Heart left ventricle (tissue), 16 donors: ENCODE measurements at regions not wholly inside any gene's neighbourhood (a gene's known extent, or its start where the extent isn't known, plus 50 kb on each side); places are given as distances from the start of the nearest gene placed in this dataset.

Experiments used
- ATAC-seq, 4 donors: fragments of 200-7000 bp; cut with Tn5 transposase; one replicate each; pipeline ENCODE4 v1.9.1; 2020 to 2022; ENCODE audit warnings: moderate library complexity in 4 of 4, mild to moderate bottlenecking in 3 of 4, moderate number of reproducible peaks in 1 of 4
- DNase-seq, 5 donors: peaks; one replicate each; pipeline ENCODE4 v3.0.0-alpha.2; 2020
- H3K27ac ChIP-seq, 12 donors: fragments of 200-600 bp; sonication (generic) in 4 of 12; one replicate each; pipeline versions ENCODE4 v1.5.0 to v1.8.0; 2016 to 2022; ENCODE audit warnings: mild to moderate bottlenecking in 2 of 12
- H3K27me3 ChIP-seq, 9 donors: fragments of 200-600 bp; sonication (generic) in 2 of 9; one replicate each; pipeline versions ENCODE4 v1.5.1 to v1.8.0; 2016 to 2022; ENCODE audit warnings: mild to moderate bottlenecking in 3 of 9
- H3K36me3 ChIP-seq, 9 donors: fragments of 200-600 bp; sonication (generic) in 2 of 9; one replicate each; pipeline versions ENCODE4 v1.5.0 to v1.8.0; 2018 to 2022; ENCODE audit warnings: mild to moderate bottlenecking in 2 of 9
- H3K4me1 ChIP-seq, 12 donors: fragments of 200-600 bp; sonication (generic) in 4 of 12; one replicate each; pipeline versions ENCODE4 v1.5.0 to v1.8.0; 2016 to 2022; ENCODE audit warnings: mild to moderate bottlenecking in 3 of 12
- H3K4me3 ChIP-seq, 12 donors: fragments of 200-600 bp; sonication (generic) in 4 of 12; one replicate each; pipeline versions ENCODE4 v1.5.0 to v1.8.0; 2017 to 2022; ENCODE audit warnings: mild to moderate bottlenecking in 9 of 12, moderate library complexity in 4 of 12
- H3K9me3 ChIP-seq, 12 donors: fragments of 200-600 bp; sonication (generic) in 4 of 12; one replicate each; pipeline versions ENCODE4 v1.5.0 to v1.8.0; 2016 to 2022; ENCODE audit warnings: mild to moderate bottlenecking in 1 of 12
- POLR2A ChIP-seq, 2 donors: fragments of 450-650 bp; IDR thresholded peaks; one replicate each; pipeline ENCODE4 v1.6.1; 2017; ENCODE audit warnings: antibody characterized with exemption in 2 of 2, mild to moderate bottlenecking in 2 of 2, moderate library complexity in 2 of 2
- WGBS, 4 donors: extraction: QIAGEN DNeasy Blood & Tissue Kit in 2 of 4; methylation state at CpG; one replicate each; pipeline versions ENCODE4 v1.1.5 to v1.1.7; 2013 to 2018; 5-methylcytosine and 5-hydroxymethylcytosine counted together
- intact Hi-C, 10 donors: fragments of 100-400 bp; cut with DNase I; formaldehyde crosslinking; loops; one replicate each; pipeline versions ENCODE4 v1.11.1 to v1.14.2; 2022
- TF ChIP-seq, protein P1 (sequence below), 12 donors: fragments of 200-600 bp; sonication (generic) in 4 of 12; IDR thresholded peaks; one replicate each; pipeline versions ENCODE4 v1.5.0 to v1.8.0; 2018 to 2022; ENCODE audit warnings: antibody characterized with exemption in 12 of 12, mild to moderate bottlenecking in 5 of 12
- donor health status: ischemic (EF 13 %, LVEDD 7.1; RV severe dilation, severe dysfunction).
- donor health status: healthy with polysubstance abuse.
- donor health status: DM: no; HTN: yes; CAD: no.
- donor health status: DM: no; HTN: no; CAD: no.
- donor health status: ischemic (EF 25% LVEDD 6.9; RV normal size, moderate dysfunction).
- donor health status: ischemic (EF 25% LVEDD 5.7; RV mildly dilated, moderate dysfunction).
- donor health status: healthy.
- donor health status: DM: yes; HTN: yes; CAD: no.
- donor health status: ischemic (EF 35%, LVEDD 5.7; RV mildly dilated, moderate dysfunction).
- donor health status: nonischemic (EF 11% LVEDD 7.7; RV severe dilation, severe dysfunction).
- donor health status: DM: yes; HTN: yes; CAD: no.
- donor health status: PGD.
- donor health status: ischemic (EF 29% LVEDD 5.4; RV normal size, mild dysfunction).
- donor health status: nonischemic (EF 23%, LVEDD 6.1; RV moderate dilation, normal function).

DNA sequence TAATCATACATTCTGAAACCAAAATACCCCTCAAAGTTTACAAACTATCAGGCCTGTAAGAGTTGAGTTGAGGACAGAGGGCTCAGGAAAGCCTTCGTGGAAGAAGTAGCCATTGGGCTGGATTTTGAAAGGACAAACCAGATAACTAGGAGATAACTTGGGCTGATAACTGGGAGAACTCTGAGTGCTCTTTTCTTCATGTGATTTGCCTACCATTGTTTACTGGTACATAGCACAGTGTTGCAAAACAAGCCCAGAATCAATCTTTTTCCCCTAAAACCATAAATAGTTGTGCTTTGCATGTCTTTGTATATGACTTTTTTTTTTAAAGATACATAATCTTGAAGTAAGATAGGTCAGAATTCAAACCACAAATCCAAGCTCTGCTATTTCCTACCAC, 106.7 kb upstream of the ITGB1 start:
- Histone ChIP-seq H3K27ac (no peak overlapping the region), H3K4me3 (no peak overlapping the region), H3K4me1 (no peaks in the 10 kb centered on the region), H3K27me3 (no peaks in the 10 kb centered on the region), H3K9me3 (no peaks in the 10 kb centered on the region), H3K36me3 (no peaks in the 10 kb centered on the region)
- 48 to 57% (median 54%) methylated on average over 1 of the region's 1 CpG for WGBS, 4 donors
- no peak for DNase-seq
- no peak for TF ChIP-seq POLR2A (IDR thresholded peaks at IDR 0.05)
- TF ChIP-seq, protein P1, sequence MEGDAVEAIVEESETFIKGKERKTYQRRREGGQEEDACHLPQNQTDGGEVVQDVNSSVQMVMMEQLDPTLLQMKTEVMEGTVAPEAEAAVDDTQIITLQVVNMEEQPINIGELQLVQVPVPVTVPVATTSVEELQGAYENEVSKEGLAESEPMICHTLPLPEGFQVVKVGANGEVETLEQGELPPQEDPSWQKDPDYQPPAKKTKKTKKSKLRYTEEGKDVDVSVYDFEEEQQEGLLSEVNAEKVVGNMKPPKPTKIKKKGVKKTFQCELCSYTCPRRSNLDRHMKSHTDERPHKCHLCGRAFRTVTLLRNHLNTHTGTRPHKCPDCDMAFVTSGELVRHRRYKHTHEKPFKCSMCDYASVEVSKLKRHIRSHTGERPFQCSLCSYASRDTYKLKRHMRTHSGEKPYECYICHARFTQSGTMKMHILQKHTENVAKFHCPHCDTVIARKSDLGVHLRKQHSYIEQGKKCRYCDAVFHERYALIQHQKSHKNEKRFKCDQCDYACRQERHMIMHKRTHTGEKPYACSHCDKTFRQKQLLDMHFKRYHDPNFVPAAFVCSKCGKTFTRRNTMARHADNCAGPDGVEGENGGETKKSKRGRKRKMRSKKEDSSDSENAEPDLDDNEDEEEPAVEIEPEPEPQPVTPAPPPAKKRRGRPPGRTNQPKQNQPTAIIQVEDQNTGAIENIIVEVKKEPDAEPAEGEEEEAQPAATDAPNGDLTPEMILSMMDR (IDR thresholded peaks at IDR 0.05) = no peak
- intact Hi-C loops = no loop called here
- ATAC-seq = no peak

DNA sequence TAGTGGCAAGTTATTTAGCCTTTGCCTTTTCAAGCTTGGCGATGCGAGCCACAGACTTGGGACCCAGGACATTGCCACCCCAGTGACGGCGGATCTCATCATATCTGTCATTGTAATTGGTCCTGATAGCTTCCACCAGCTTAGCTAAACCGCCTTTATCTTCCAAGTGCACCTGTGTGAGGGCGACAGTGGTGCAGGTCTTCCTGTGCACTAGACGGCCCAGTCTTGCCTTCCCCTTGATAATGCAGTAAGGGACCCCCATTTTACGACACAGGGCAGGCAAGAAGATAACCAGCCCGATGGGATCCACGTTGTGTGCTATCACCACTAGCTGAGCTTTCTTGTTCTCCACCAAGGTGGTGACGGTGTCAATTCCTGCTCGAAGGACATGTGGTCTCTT, 99.6 kb upstream of the ITGB1 start:
- Histone ChIP-seq H3K27ac (no peak overlapping the region), H3K27me3 (no peaks in the 10 kb centered on the region), H3K9me3 (no peaks in the 10 kb centered on the region), H3K4me3 (no peak overlapping the region), H3K36me3 (no peaks in the 10 kb centered on the region), H3K4me1 (peaks cover 0 to 14% (median 0%) of the 10 kb centered on the region in 12 donors)
- TF ChIP-seq, protein P1 (IDR thresholded peaks at IDR 0.05) = no peak
- TF ChIP-seq POLR2A (IDR thresholded peaks at IDR 0.05) = no peak
- no peak for DNase-seq
- intact Hi-C loops = no loop called here
- ATAC-seq = no peak
- WGBS, 4 donors = 91 to 95% (median 92%) methylated on average over 10 to 12 of the region's 12 CpGs

DNA sequence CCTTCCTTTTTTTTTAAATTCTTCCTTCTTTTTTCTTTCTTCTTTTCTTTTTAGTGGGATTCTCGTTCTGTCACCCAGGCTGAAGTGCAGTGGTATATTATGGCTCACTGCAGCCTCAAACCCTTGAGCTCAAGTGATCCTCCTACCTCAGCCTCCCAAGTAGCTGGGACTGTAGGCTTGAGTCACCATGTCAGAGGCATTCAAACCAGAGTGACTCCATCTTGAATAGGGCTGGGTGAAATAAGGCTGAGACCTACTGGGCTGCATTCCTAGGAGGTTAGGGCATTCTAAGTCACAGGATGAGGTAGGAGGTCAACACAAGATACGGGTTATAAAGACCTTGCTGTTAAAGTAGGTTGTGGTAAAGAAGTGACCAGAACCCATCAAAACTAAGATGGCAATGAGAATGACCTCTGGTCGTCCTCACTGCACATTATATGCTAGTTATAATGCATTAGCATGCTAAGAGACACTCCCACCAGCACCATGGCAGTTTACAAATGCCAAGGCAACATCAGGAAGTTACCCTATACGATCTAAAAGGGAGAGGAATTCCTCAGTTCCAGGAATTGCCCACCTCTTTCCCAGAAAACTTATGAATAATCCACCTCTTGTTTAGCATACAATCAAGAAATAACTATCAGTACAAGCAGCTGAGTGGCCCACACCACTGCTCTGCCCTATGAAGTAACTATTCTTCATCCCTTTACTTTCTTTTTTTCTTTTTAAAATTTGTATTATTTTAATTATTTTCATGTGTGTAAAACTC, 99.0 kb upstream of the ITGB1 start:
- WGBS, 4 donors = 81 to 91% (median 85%) methylated on average over 4 of the region's 4 CpGs
- ATAC-seq = no peak

DNA sequence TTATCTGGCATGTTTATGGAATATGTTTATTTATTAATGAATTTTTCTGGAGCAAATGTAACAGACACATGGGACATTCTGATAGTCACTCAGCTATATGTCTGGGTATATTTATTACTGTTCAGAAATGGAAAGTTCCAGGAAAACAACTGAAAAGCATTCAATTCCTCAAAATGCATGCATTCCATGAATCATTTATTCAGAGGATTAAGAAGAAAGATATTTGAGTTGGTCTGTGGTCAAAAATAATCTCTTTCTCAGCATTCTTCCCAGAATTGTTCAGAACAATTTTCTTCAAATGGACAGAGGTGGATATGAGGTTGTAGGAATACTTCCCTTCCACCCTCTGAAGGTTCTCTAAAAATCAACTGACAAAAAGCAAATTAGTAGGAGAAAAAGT, 97.6 kb upstream of the ITGB1 start:
- no peak overlapping the region for H3K4me3 ChIP-seq
- ATAC-seq (no peak), DNase-seq (no peak)
- H3K9me3 ChIP-seq = no peaks in the 10 kb centered on the region
- H3K4me1 ChIP-seq = peaks cover 0 to 14% (median 0%) of the 10 kb centered on the region in 12 donors
- no peak for TF ChIP-seq POLR2A (IDR thresholded peaks at IDR 0.05)
- TF ChIP-seq, protein P1 (IDR thresholded peaks at IDR 0.05) = no peak
- intact Hi-C loops = no loop called here
- no peaks in the 10 kb centered on the region for H3K27me3 ChIP-seq
- no peak overlapping the region for H3K27ac ChIP-seq
- no peaks in the 10 kb centered on the region for H3K36me3 ChIP-seq

More for the DNA sequence above, 99.0 kb upstream of the ITGB1 start:
- DNase-seq = no peak
- no peaks in the 10 kb centered on the region for H3K36me3 ChIP-seq
- TF ChIP-seq POLR2A (IDR thresholded peaks at IDR 0.05) = no peak
- TF ChIP-seq, protein P1 (IDR thresholded peaks at IDR 0.05) = no peak
- H3K4me3 ChIP-seq = no peak overlapping the region
- H3K4me1 ChIP-seq = peaks cover 0 to 14% (median 0%) of the 10 kb centered on the region in 12 donors
- H3K27ac ChIP-seq = no peak overlapping the region
- no peaks in the 10 kb centered on the region for H3K27me3 ChIP-seq
- intact Hi-C loops = no loop called here
- H3K9me3 ChIP-seq = no peaks in the 10 kb centered on the region
